WTC11 (cell line): ENCODE measurements at regions not wholly inside any gene's neighbourhood (a gene's known extent, or its start where the extent isn't known, plus 50 kb on each side); places are given as distances from the start of the nearest gene placed in this dataset.
A peak's percentile ranks its signal among the peaks of the same experiment; 100 is the strongest.

Experiments used
- ATAC-seq: fragments of 200-7000 bp; cut with Tn5 transposase; 2 replicates; pipeline ENCODE4 v1.10.0; 2021; ENCODE audit warnings: mild to moderate bottlenecking, moderate library complexity
- CTCF ChIA-PET: fragments of 300-600 bp; sonication (Branson Sonifier 250); formaldehyde crosslinking; loops from one replicate; lab custom pipeline; 2021; ENCODE audit warnings: antibody characterized with exemption; lab: Charles Lee
- POLR2A ChIA-PET: fragments of 350-600 bp; sonication (Branson Sonifier 250); formaldehyde crosslinking; loops from one replicate; lab custom pipeline; 2021; ENCODE audit warnings: antibody characterized with exemption; lab: Charles Lee
- DNase-seq: peaks from one replicate; pipeline ENCODE4 v3.0.0; 2021; ENCODE audit warnings: low spot score
- H3K27ac Mint-ChIP-seq: 2 replicates; pipeline ENCODE4 v1.8.0; 2021; ENCODE audit warnings: mixed read lengths
- H3K27me3 Mint-ChIP-seq: 2 replicates; pipeline ENCODE4 v1.8.0; 2021; ENCODE audit warnings: low read depth, mild to moderate bottlenecking, moderate library complexity, mixed read lengths
- H3K36me3 Mint-ChIP-seq: 2 replicates; pipeline ENCODE4 v1.8.0; 2021; ENCODE audit warnings: mixed read lengths
- H3K4me1 Mint-ChIP-seq: 2 replicates; pipeline ENCODE4 v1.8.0; 2022; ENCODE audit warnings: mixed read lengths
- H3K4me3 Mint-ChIP-seq: 2 replicates; pipeline ENCODE4 v1.8.0; 2021; ENCODE audit warnings: mild to moderate bottlenecking, moderate library complexity, mixed read lengths
- H3K9me3 Mint-ChIP-seq: 2 replicates; pipeline ENCODE4 v1.8.0; 2021; ENCODE audit warnings: mixed read lengths
- AFF4 ChIP-seq: sonication (generic); formaldehyde crosslinking; IDR thresholded peaks from 2 replicates; pipeline ENCODE4 v1.8.1; 2023; ENCODE audit warnings: mild to moderate bottlenecking, missing genetic modification reagents, borderline replicate concordance
- ATF1 ChIP-seq: sonication (generic); formaldehyde crosslinking; IDR thresholded peaks from 2 replicates; pipeline ENCODE4 v1.8.1; 2023; ENCODE audit warnings: mild to moderate bottlenecking, moderate library complexity, missing genetic modification reagents
- FOXP4 ChIP-seq: sonication (generic); formaldehyde crosslinking; IDR thresholded peaks from 2 replicates; pipeline ENCODE4 v1.8.0; 2022; ENCODE audit warnings: mild to moderate bottlenecking, missing genetic modification reagents
- HMGA2 ChIP-seq: fragments of 250-450 bp; sonication (Bioruptor Pico); IDR thresholded peaks from 2 replicates; pipeline ENCODE4 v1.4.0; 2021; ENCODE audit warnings: mild to moderate bottlenecking, moderate library complexity
- MXD4 ChIP-seq: fragments of 250-450 bp; sonication (Bioruptor Pico); IDR thresholded peaks from 2 replicates; pipeline ENCODE4 v1.8.0; 2021; ENCODE audit warnings: mild to moderate bottlenecking, moderate library complexity, borderline replicate concordance
- NFYB ChIP-seq: sonication (generic); formaldehyde crosslinking; conservative IDR thresholded peaks from 2 replicates; pipeline ENCODE4 v1.8.0; 2022; ENCODE audit warnings: low read depth, missing genetic modification reagents
- OVOL2 ChIP-seq: fragments of 250-450 bp; sonication (Bioruptor Pico); IDR thresholded peaks from 2 replicates; pipeline ENCODE4 v1.9.0; 2021; ENCODE audit warnings: mild to moderate bottlenecking, borderline replicate concordance
- SOX15 ChIP-seq: fragments of 250-450 bp; sonication (Bioruptor Pico); IDR thresholded peaks from 2 replicates; pipeline ENCODE4 v1.9.0; 2021; ENCODE audit warnings: mild to moderate bottlenecking
- ZBTB21 ChIP-seq: sonication (generic); formaldehyde crosslinking; IDR thresholded peaks from 2 replicates; pipeline ENCODE4 v1.8.1; 2023; ENCODE audit warnings: mild to moderate bottlenecking, missing genetic modification reagents, borderline replicate concordance
- ZBTB43 ChIP-seq: sonication (generic); formaldehyde crosslinking; IDR thresholded peaks from 2 replicates; pipeline ENCODE4 v1.8.1; 2023; ENCODE audit warnings: mild to moderate bottlenecking, missing genetic modification reagents
- ZNF317 ChIP-seq: sonication (generic); formaldehyde crosslinking; IDR thresholded peaks from 2 replicates; pipeline ENCODE4 v1.8.1; 2023; ENCODE audit warnings: low read depth, mild to moderate bottlenecking, moderate library complexity, missing genetic modification reagents, borderline replicate concordance
- ZNF423 ChIP-seq: fragments of 250-450 bp; sonication (Bioruptor Pico); IDR thresholded peaks from 2 replicates; pipeline ENCODE4 v2.1.2; 2022; ENCODE audit warnings: mild to moderate bottlenecking, moderate library complexity
- ZNF425 ChIP-seq: fragments of 250-450 bp; sonication (Bioruptor Pico); conservative IDR thresholded peaks from 2 replicates; pipeline ENCODE4 v1.9.0; 2021; ENCODE audit warnings: mild to moderate bottlenecking

- ATAC-seq (no peak), DNase-seq (no peak)
- ChIA-PET POLR2A (no interaction called here), CTCF (no interaction called here)
- Mint-ChIP-seq H3K4me1 (no peaks in the 10 kb centered on the region), H3K27me3 (peaks cover 3% of the 10 kb centered on the region; the same call in 1 of the 2 replicates), H3K36me3 (peaks cover 25% of the 10 kb centered on the region), H3K9me3 (peaks cover 31% of the 10 kb centered on the region), H3K27ac (no peak overlapping the region), H3K4me3 (no peak overlapping the region)
- no peak for TF ChIP-seq MXD4 (CRISPR knock-in tag)
- TF ChIP-seq AFF4 (CRISPR knock-in tag) = no peak
- no peak for TF ChIP-seq ZBTB43 (CRISPR knock-in tag)
- no peak for TF ChIP-seq NFYB
- no peak for TF ChIP-seq SOX15 (CRISPR knock-in tag)
- no peak for TF ChIP-seq OVOL2 (CRISPR knock-in tag)
- no peak for TF ChIP-seq ATF1 (CRISPR knock-in tag)
- TF ChIP-seq HMGA2 (CRISPR knock-in tag) = peak; percentile 96
- no peak for TF ChIP-seq ZBTB21 (CRISPR knock-in tag)
Observed at GRCh38 chr2:150307258-150307657, 180.2 kb downstream of the RND3 start.

GRCh38 chr2:150303281-150303680 is 184.2 kb downstream of the RND3 start:
- TF ChIP-seq ZNF317 (CRISPR knock-in tag) = peak; percentile 98
- no peak for TF ChIP-seq FOXP4 (CRISPR knock-in tag)
- no peak for TF ChIP-seq ZNF423 (CRISPR knock-in tag)
- TF ChIP-seq ZNF425 (CRISPR knock-in tag) = no peak
- Mint-ChIP-seq H3K36me3 (peaks cover 41% of the 10 kb centered on the region), H3K4me3 (no peak overlapping the region), H3K9me3 (peaks cover 45% of the 10 kb centered on the region), H3K27me3 (peaks cover 3% of the 10 kb centered on the region; the same call in 1 of the 2 replicates), H3K27ac (no peak overlapping the region), H3K4me1 (no peaks in the 10 kb centered on the region)
- DNase-seq = no peak
- ChIA-PET POLR2A (interaction anchor here (0.6 kb wide), 1 partner anchor 171 kb away, joined by 3 read pairs; no protein-coding TSS in a partner anchor), CTCF (no interaction called here)
- ATAC-seq = no peak
